ENCODE measurements at regions not wholly inside any gene's neighbourhood (a gene's known extent, or its start where the extent isn't known, plus 50 kb on each side); places are given as distances from the start of the nearest gene placed in this dataset.

DNA sequence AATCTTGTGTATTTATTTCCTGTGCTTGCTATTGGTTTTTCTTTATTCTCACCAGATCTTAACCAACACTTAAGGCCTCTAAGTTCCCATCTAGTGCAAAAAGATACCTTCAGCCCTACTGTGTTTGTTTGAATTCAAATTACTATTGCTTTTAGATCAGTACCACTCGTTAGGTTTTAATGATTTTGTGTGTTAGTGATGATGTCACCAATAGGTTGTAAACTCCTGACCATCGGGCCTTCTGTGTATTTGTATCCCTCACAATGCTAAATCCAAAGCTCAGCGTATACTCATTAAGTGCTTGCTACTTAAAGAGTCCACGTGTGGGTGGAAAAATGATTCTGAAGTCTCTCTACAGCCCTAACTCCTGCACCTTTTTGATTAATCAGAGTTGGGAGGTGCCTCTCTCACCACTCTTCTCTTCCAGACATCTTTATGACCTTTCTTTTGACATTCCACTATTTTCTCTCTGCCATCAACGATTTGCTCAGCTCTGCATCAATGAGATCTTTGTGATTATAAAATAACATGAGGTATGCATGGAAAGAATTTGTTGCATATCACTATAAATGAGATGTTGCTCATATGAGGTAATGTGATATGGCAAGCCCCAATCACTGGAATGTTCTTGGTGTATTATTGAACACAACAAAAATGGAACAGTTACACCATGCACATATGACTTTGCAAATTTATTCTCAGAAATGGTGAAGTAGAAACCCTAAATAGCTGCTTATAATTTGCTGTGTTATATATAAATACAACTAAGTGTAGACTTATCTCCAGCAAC lies 55.1 kb upstream of the LAMA2 start:
- TF ChIP-seq, protein P1, sequence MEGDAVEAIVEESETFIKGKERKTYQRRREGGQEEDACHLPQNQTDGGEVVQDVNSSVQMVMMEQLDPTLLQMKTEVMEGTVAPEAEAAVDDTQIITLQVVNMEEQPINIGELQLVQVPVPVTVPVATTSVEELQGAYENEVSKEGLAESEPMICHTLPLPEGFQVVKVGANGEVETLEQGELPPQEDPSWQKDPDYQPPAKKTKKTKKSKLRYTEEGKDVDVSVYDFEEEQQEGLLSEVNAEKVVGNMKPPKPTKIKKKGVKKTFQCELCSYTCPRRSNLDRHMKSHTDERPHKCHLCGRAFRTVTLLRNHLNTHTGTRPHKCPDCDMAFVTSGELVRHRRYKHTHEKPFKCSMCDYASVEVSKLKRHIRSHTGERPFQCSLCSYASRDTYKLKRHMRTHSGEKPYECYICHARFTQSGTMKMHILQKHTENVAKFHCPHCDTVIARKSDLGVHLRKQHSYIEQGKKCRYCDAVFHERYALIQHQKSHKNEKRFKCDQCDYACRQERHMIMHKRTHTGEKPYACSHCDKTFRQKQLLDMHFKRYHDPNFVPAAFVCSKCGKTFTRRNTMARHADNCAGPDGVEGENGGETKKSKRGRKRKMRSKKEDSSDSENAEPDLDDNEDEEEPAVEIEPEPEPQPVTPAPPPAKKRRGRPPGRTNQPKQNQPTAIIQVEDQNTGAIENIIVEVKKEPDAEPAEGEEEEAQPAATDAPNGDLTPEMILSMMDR (IDR thresholded peaks at IDR 0.05): no peak
- TF ChIP-seq POLR2A (IDR thresholded peaks at IDR 0.05) (no peak), POLR2AphosphoS5 (IDR thresholded peaks at IDR 0.05) (no peak)

Measured in transverse colon (tissue), 4 donors.